Right lobe of liver (tissue), 6 donors: ENCODE measurements at regions not wholly inside any gene's neighbourhood (a gene's known extent, or its start where the extent isn't known, plus 50 kb on each side); places are given as distances from the start of the nearest gene placed in this dataset.

Experiments
- ATAC-seq, 4 donors: fragments of 200-7000 bp; cut with Tn5 transposase; one replicate each; pipeline ENCODE4 v1.9.1; 2020; ENCODE audit warnings: mild to moderate bottlenecking in 4 of 4, moderate library complexity in 4 of 4
- DNase-seq, 3 donors: peaks; one replicate each; pipeline ENCODE4 v3.0.0-alpha.2; 2020
- H3K27ac ChIP-seq, 3 donors: fragments of 200-600 bp; one replicate each; pipeline ENCODE4 v1.8.0; 2022
- H3K27me3 ChIP-seq, 2 donors: fragments of 200-600 bp; one replicate each; pipeline ENCODE4 v1.8.0; 2022
- H3K36me3 ChIP-seq, 4 donors: fragments of 200-600 bp; sonication (generic) in 1 of 4; one replicate each; pipeline versions ENCODE4 v1.5.1 to v1.8.0; 2017 to 2022; ENCODE audit warnings: control low read depth in 1 of 4
- H3K4me1 ChIP-seq, 4 donors: fragments of 200-600 bp; sonication (generic) in 1 of 4; one replicate each; pipeline versions ENCODE4 v1.5.1 to v1.8.0; 2017 to 2022; ENCODE audit warnings: control low read depth in 1 of 4
- H3K4me3 ChIP-seq, 3 donors: fragments of 200-600 bp; one replicate each; pipeline ENCODE4 v1.8.0; 2022
- H3K9me3 ChIP-seq, 4 donors: fragments of 200-600 bp; sonication (generic) in 1 of 4; one replicate each; pipeline versions ENCODE4 v1.5.1 to v1.8.0; 2017 to 2022; ENCODE audit warnings: control low read depth in 1 of 4
- CTCF ChIP-seq, 4 donors: fragments of 200-600 bp in 3 of 4; fragments of 450-650 bp in 1 of 4; IDR thresholded peaks; one replicate each; pipeline versions ENCODE4 v1.5.1 to v1.8.0; 2016 to 2022; ENCODE audit warnings: antibody characterized with exemption in 4 of 4, mild to moderate bottlenecking in 2 of 4
- POLR2A ChIP-seq: fragments of 450-650 bp; IDR thresholded peaks from one replicate; pipeline ENCODE4 v1.6.1; 2017; ENCODE audit warnings: antibody characterized with exemption, mild to moderate bottlenecking
- WGBS: methylation state at CpG from one replicate; pipeline ENCODE4 v1.1.6; 2018; ENCODE audit warnings: low coverage, low lambda C conversion rate; ENCODE audit not compliant: insufficient coverage; ENCODE audit errors: missing lambda C conversion rate; 5-methylcytosine and 5-hydroxymethylcytosine counted together
- intact Hi-C, 2 donors: fragments of 100-400 bp; cut with DNase I; formaldehyde crosslinking; loops; one replicate each; pipeline versions ENCODE4 v1.11.2 to v1.14.1; 2022
- donor health status: DM: no; HTN: yes; CAD: no.
- donor health status: DM: no; HTN: no; CAD: no.
- donor health status: DM: no; HTN: no; CAD: no.
- donor health status: DM: no; HTN: yes; CAD: no.
- donor health status: DM: no; HTN: yes; CAD: no.

- TF ChIP-seq POLR2A, result no peak
- TF ChIP-seq CTCF (IDR thresholded peaks at IDR 0.05), result no peak
- no peaks in the 10 kb centered on the region for H3K4me1 ChIP-seq
- ATAC-seq (no peak), DNase-seq (no peak)
- H3K4me3 ChIP-seq, result no peak overlapping the region
- no peak overlapping the region for H3K27ac ChIP-seq
- 67% methylated on average over 6 of the region's 8 CpGs for WGBS
- no peaks in the 10 kb centered on the region for H3K27me3 ChIP-seq
- H3K9me3 ChIP-seq, result no peaks in the 10 kb centered on the region
- intact Hi-C loops, result no loop called here
- no peaks in the 10 kb centered on the region for H3K36me3 ChIP-seq
These were observed 248.4 kb upstream of the KLF6 start for GRCh38 chr10:4033341-4033896.

GRCh38 chr10:4029866-4030265, 244.9 kb upstream of the KLF6 start:
- H3K27me3 ChIP-seq, result no peaks in the 10 kb centered on the region
- no peak overlapping the region for H3K4me3 ChIP-seq
- no peaks in the 10 kb centered on the region for H3K4me1 ChIP-seq
- intact Hi-C loops, result no loop called here
- WGBS, result 58% methylated on average over 3 of the region's 8 CpGs
- no peak for ATAC-seq
- no peaks in the 10 kb centered on the region for H3K36me3 ChIP-seq
- DNase-seq, result no peak
- no peaks in the 10 kb centered on the region for H3K9me3 ChIP-seq
- no peak overlapping the region for H3K27ac ChIP-seq
- TF ChIP-seq CTCF (IDR thresholded peaks at IDR 0.05) (no peak), POLR2A (no peak)

- WGBS, result 73% methylated on average over 6 of the region's 6 CpGs
- intact Hi-C loops, result no loop called here
These were observed 244.0 kb upstream of the KLF6 start for GRCh38 chr10:4028854-4029583.

GRCh38 chr10:4028027-4028471, 243.0 kb upstream of the KLF6 start:
- DNase-seq (no peak), ATAC-seq (no peak)
- Histone ChIP-seq H3K4me3 (no peak overlapping the region), H3K4me1 (no peaks in the 10 kb centered on the region), H3K27me3 (no peaks in the 10 kb centered on the region), H3K9me3 (no peaks in the 10 kb centered on the region), H3K27ac (no peak overlapping the region), H3K36me3 (no peaks in the 10 kb centered on the region)
- WGBS, result 45% methylated on average over 5 of the region's 5 CpGs
- TF ChIP-seq CTCF (IDR thresholded peaks at IDR 0.05) (no peak), POLR2A (no peak)
- intact Hi-C loops, result no loop called here

More at GRCh38 chr10:4028854-4029583, 244.0 kb upstream of the KLF6 start:
- TF ChIP-seq POLR2A, result no peak
- no peak for TF ChIP-seq CTCF (IDR thresholded peaks at IDR 0.05)
- Histone ChIP-seq H3K4me3 (no peak overlapping the region), H3K27ac (no peak overlapping the region), H3K9me3 (no peaks in the 10 kb centered on the region), H3K36me3 (no peaks in the 10 kb centered on the region), H3K4me1 (no peaks in the 10 kb centered on the region), H3K27me3 (no peaks in the 10 kb centered on the region)
- no peak for DNase-seq
- ATAC-seq, result no peak
